Chondrocyte (in vitro differentiated cells): ENCODE measurements at regions not wholly inside any gene's neighbourhood (a gene's known extent, or its start where the extent isn't known, plus 50 kb on each side); places are given as distances from the start of the nearest gene placed in this dataset.

Source experiments
- DNase-seq: peaks from one replicate; pipeline ENCODE4 v3.0.0; 2021; ENCODE audit warnings: mixed read lengths, low spot score
- H3K27ac Mint-ChIP-seq: one replicate; pipeline ENCODE4 v1.8.0; 2021; ENCODE audit warnings: mild to moderate bottlenecking, moderate library complexity, mixed read lengths; ENCODE audit not compliant: unreplicated experiment
- H3K27me3 Mint-ChIP-seq: 2 replicates; pipeline ENCODE4 v1.8.0; 2021; ENCODE audit warnings: low read depth, mixed read lengths
- H3K36me3 Mint-ChIP-seq: 2 replicates; pipeline ENCODE4 v1.8.0; 2021; ENCODE audit warnings: low read depth, mixed read lengths
- H3K4me1 Mint-ChIP-seq: 2 replicates; pipeline ENCODE4 v1.8.0; 2021; ENCODE audit warnings: low read depth, mild to moderate bottlenecking, mixed read lengths
- H3K4me3 Mint-ChIP-seq: one replicate; pipeline ENCODE4 v1.8.0; 2021; ENCODE audit warnings: mild to moderate bottlenecking, moderate library complexity, mixed read lengths; ENCODE audit not compliant: unreplicated experiment
- H3K9me3 Mint-ChIP-seq: 2 replicates; pipeline ENCODE4 v1.8.0; 2021; ENCODE audit warnings: low read depth, mixed read lengths
- CTCF ChIP-seq: fragments of 200-600 bp; sonication (generic); IDR thresholded peaks from 2 replicates; pipeline ENCODE4 v1.5.0; 2021; ENCODE audit warnings: antibody characterized with exemption, mild to moderate bottlenecking, moderate library complexity

- H3K4me3 Mint-ChIP-seq: no peak overlapping the region
- H3K9me3 Mint-ChIP-seq: no peaks in the 10 kb centered on the region
- peaks cover 1% of the 10 kb centered on the region for H3K27me3 Mint-ChIP-seq
- TF ChIP-seq CTCF: peak; percentile 75
- H3K27ac Mint-ChIP-seq: no peak overlapping the region
- DNase-seq: no peak
- no peaks in the 10 kb centered on the region for H3K36me3 Mint-ChIP-seq
- H3K4me1 Mint-ChIP-seq: no peaks in the 10 kb centered on the region
These were observed 96.6 kb downstream of the SPTSSA start for GRCh38 chr14:34365309-34365915.

GRCh38 chr14:34364201-34364600 is 97.8 kb downstream of the SPTSSA start:
- peaks cover 5% of the 10 kb centered on the region for H3K4me1 Mint-ChIP-seq
- H3K9me3 Mint-ChIP-seq: no peaks in the 10 kb centered on the region
- H3K27ac Mint-ChIP-seq: no peak overlapping the region
- DNase-seq: no peak
- no peak for TF ChIP-seq CTCF
- H3K36me3 Mint-ChIP-seq: no peaks in the 10 kb centered on the region
- peaks cover 1% of the 10 kb centered on the region for H3K27me3 Mint-ChIP-seq
- H3K4me3 Mint-ChIP-seq: no peak overlapping the region

- Mint-ChIP-seq H3K4me1 (peaks cover 5% of the 10 kb centered on the region), H3K4me3 (no peak overlapping the region), H3K36me3 (no peaks in the 10 kb centered on the region), H3K27ac (no peak overlapping the region), H3K27me3 (peaks cover 1% of the 10 kb centered on the region), H3K9me3 (no peaks in the 10 kb centered on the region)
- TF ChIP-seq CTCF: no peak
- DNase-seq: no peak
These were observed 98.3 kb downstream of the SPTSSA start for GRCh38 chr14:34363733-34364134.

GRCh38 chr14:34362641-34363251 is 99.3 kb downstream of the SPTSSA start:
- H3K36me3 Mint-ChIP-seq: no peaks in the 10 kb centered on the region

GRCh38 chr14:34361504-34362011 is 100.5 kb downstream of the SPTSSA start:
- TF ChIP-seq CTCF: no peak
- Mint-ChIP-seq H3K36me3 (no peaks in the 10 kb centered on the region), H3K9me3 (no peaks in the 10 kb centered on the region), H3K4me1 (peaks cover 5% of the 10 kb centered on the region), H3K27ac (no peak overlapping the region), H3K27me3 (peaks cover 1% of the 10 kb centered on the region), H3K4me3 (no peak overlapping the region)
- no peak for DNase-seq

More at GRCh38 chr14:34362641-34363251, 99.3 kb downstream of the SPTSSA start:
- H3K27ac Mint-ChIP-seq: no peak overlapping the region
- no peaks in the 10 kb centered on the region for H3K9me3 Mint-ChIP-seq
- H3K4me3 Mint-ChIP-seq: no peak overlapping the region
- H3K27me3 Mint-ChIP-seq: peaks cover 1% of the 10 kb centered on the region
- no peak for TF ChIP-seq CTCF
- H3K4me1 Mint-ChIP-seq: peaks cover 5% of the 10 kb centered on the region
- no peak for DNase-seq
